Bronchial epithelial cell (primary cell): ENCODE measurements at regions not wholly inside any gene's neighbourhood (a gene's known extent, or its start where the extent isn't known, plus 50 kb on each side); places are given as distances from the start of the nearest gene placed in this dataset.
"Not testable (repeated sequence)": the region's sequence is repeated elsewhere in the genome, so short reads cannot be mapped to it uniquely, and the experiment has no call there.

Source experiments
- DNase-seq: peaks from one replicate; pipeline ENCODE4 v3.0.0-alpha.2; 2010; ENCODE audit warnings: low read depth
- FAIRE-seq: peaks from 2 replicates; lab custom pipeline; 2011; peaks lifted over from hg19 to GRCh38; lab: Jason Lieb, UNC
- H3K27me3 ChIP-seq: 2 replicates; pipeline ENCODE4 v1.5.1; 2011; ENCODE audit warnings: low read length; ENCODE audit not compliant: control insufficient read depth, insufficient read depth
- H3K36me3 ChIP-seq: 2 replicates; pipeline ENCODE4 v1.5.1; 2011; ENCODE audit warnings: low read length; ENCODE audit not compliant: control insufficient read depth, insufficient read depth
- H3K4me3 ChIP-seq: 2 replicates; pipeline ENCODE4 v1.5.1; 2011; ENCODE audit warnings: mild to moderate bottlenecking, low read depth, low read length, control low read depth
- TF ChIP-seq, protein P1 (sequence below): IDR thresholded peaks from 2 replicates; pipeline ENCODE4 v1.5.1; 2011; ENCODE audit warnings: mild to moderate bottlenecking, moderate library complexity, low read length, control low read depth, inconsistent platforms; ENCODE audit not compliant: insufficient read depth, severe bottlenecking

DNA sequence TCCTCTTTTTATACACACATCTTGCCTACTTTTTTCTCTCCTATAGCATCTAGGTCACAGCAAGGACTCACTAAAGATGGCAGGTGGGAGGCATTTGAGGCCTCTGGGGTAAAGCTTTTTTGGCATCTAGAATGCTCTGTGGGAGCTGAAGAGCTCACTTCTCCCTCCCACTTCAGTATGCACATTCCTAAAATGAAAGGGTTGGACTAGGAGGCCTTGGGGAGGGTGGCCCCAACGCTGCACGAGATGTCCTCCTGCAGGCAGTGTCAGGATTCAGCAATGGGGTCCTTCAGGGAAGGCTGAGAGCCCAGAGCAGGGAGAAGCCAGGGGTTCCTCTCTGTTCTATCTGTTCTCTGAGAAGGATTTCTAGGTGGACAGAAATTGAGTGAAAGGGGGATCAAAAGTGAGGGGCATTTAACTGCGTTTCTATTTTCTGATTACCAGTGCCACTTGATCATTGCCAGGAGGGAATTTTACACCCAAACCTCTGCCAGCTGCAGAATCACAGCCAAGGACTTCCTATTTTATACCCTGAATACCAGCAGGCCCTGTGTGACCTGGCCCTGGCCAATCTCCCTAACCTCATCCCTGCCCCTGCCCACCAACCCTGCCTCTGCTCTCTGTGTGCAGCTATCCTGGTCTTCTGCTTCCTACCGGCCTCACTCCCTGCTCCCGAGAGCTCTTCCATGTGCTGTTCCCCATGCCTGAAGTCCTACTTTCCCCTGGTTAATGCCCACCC, 186.2 kb downstream of the CYP26B1 start:
- DNase-seq: no peak
- FAIRE-seq: peak; percentile 90
- no peaks in the 10 kb centered on the region for H3K36me3 ChIP-seq
- TF ChIP-seq, protein P1, sequence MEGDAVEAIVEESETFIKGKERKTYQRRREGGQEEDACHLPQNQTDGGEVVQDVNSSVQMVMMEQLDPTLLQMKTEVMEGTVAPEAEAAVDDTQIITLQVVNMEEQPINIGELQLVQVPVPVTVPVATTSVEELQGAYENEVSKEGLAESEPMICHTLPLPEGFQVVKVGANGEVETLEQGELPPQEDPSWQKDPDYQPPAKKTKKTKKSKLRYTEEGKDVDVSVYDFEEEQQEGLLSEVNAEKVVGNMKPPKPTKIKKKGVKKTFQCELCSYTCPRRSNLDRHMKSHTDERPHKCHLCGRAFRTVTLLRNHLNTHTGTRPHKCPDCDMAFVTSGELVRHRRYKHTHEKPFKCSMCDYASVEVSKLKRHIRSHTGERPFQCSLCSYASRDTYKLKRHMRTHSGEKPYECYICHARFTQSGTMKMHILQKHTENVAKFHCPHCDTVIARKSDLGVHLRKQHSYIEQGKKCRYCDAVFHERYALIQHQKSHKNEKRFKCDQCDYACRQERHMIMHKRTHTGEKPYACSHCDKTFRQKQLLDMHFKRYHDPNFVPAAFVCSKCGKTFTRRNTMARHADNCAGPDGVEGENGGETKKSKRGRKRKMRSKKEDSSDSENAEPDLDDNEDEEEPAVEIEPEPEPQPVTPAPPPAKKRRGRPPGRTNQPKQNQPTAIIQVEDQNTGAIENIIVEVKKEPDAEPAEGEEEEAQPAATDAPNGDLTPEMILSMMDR: no peak
- no peak overlapping the region for H3K4me3 ChIP-seq
- H3K27me3 ChIP-seq: no peaks in the 10 kb centered on the region

DNA sequence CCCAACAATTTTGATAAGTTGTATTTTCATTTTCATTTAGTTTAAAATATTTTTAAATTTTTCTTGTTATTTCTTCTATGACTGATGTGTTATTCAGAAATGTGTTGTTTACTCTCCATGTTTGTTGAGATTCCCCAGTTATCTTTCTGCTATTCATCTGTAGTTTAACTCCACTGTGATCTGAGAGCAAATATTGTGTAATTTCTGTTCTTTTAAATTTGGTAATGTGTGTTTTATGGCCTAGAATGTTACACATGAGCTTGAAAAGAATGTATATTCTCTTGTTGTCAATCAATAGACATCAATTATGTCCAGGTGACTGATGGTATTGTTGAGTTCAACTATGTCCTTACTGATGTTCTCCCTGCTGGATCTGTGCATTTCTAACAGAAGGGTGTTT, 188.2 kb downstream of the CYP26B1 start:
- no peak for FAIRE-seq

DNA sequence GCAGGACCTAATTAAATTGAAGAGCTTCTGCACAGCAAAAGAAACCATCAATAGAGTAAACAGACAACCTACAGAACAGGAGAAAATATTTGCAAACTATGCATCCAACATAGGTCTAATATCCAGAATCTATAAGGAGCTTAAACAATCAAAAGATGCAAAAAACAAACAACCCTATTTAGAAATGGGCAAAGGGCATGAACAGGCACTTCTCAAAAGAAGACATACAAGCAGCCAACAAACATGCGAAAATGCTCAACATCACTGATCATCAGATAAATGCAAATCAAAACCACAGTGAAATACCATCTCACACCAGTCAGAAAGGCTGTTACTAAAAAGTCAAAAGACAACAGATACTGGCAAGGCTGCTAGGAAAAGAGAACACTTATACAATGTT, 189.2 kb downstream of the CYP26B1 start:
- not testable (repeated sequence) for DNase-seq, H3K36me3 ChIP-seq, FAIRE-seq, H3K4me3 ChIP-seq, H3K27me3 ChIP-seq

More for the DNA sequence above, 188.2 kb downstream of the CYP26B1 start:
- Histone ChIP-seq H3K4me3 (no peak overlapping the region), H3K36me3 (no peaks in the 10 kb centered on the region), H3K27me3 (no peaks in the 10 kb centered on the region)
- DNase-seq: no peak
- TF ChIP-seq, protein P1: no peak

DNA sequence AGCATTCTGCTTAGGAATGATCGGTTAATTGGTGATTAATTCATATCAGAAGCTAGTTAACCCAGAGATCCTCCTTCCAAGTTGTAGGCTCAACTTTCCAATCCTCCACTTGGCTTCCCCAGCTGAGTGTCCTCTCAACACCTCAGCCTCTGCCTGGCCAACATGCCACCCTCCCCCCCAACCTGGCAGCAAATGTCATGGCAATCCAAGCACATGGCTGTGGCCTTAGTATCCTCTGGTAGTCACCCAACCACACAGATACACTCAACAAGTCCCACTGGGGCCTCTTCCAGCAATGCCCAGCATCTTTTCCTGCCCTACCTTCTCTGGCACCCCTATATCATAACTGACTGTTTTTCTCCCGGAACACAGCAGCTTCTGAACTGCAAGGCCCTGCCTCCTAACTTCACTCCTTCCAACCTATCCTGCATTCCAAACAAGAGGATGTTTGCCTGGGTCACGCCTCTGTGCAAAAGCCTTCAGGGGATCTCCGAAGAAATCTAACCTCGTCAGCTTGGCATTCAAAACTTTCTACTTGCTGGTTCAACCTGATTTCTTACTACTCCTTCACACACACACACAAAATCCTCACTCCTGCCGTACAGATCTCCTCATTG, 195.0 kb downstream of the CYP26B1 start:
- DNase-seq (peak; percentile 74), FAIRE-seq (peak; percentile 76)
- Histone ChIP-seq H3K27me3 (no peaks in the 10 kb centered on the region), H3K36me3 (no peaks in the 10 kb centered on the region), H3K4me3 (no peak overlapping the region)
- TF ChIP-seq, protein P1: no peak

DNA sequence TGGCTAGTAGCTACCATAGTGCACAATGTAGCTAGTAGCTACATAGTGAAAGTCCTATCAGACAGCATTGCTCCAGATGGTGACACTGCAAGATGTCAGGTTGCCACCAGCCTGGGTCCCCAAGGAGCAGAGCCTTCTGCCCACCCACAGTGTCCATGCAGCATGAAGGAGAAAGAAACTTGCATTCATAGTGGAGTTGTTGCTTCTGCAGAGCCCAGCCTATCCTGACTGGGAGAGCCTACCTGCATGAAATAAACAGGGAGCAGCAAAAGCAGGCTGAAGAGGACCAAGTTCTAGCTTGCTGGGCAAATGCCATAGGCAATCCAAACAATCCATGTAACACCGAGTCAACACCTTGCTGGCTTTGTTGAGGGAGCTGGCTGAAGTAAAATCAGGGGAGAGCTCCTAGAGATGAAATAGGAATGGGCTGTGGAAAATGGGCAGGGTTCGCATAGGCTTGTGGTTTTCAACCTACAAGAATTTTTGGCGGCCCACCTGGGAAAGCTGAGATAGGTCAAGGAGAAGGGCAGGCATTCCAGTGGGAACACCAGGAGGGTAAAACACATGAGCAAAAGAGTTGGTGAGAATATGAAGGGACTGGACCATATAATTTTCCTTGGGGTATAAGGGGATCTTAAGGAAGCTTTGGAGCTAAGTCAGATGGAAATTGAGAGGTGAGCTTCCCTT, 195.8 kb downstream of the CYP26B1 start:
- TF ChIP-seq, protein P1: no peak
- H3K36me3 ChIP-seq: no peaks in the 10 kb centered on the region
- FAIRE-seq (no peak), DNase-seq (peak; percentile 44)
- H3K27me3 ChIP-seq: no peaks in the 10 kb centered on the region
- no peak overlapping the region for H3K4me3 ChIP-seq

DNA sequence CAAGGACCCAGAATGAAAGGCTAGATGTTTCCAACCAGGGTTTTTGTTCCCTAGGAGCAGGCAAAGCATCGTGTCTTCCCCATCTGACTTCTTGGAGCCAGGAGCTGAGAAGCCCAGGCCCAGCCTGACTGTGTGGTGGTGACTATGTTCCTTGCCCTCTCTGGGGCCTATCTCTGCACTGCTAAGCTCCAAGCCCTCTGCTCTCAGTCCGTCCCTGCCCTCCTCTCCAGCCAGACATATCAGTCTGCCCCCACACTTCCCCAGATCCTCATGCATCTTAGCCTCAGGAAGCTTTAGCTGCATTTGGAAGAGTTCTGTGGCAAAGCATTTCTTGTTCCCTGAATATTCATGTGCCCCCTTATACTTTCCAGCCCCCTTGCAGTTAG, 196.6 kb downstream of the CYP26B1 start:
- Histone ChIP-seq H3K4me3 (no peak overlapping the region), H3K36me3 (no peaks in the 10 kb centered on the region), H3K27me3 (no peaks in the 10 kb centered on the region)
- no peak for FAIRE-seq
- no peak for DNase-seq
- TF ChIP-seq, protein P1: no peak
